Esophagus squamous epithelium (tissue), 4 donors: ENCODE measurements at regions not wholly inside any gene's neighbourhood (a gene's known extent, or its start where the extent isn't known, plus 50 kb on each side); places are given as distances from the start of the nearest gene placed in this dataset.

Experiments used
- CTCF ChIP-seq, 6 experiments: fragments of 450-650 bp in 4 of 6; fragments of 200-600 bp in 2 of 6; sonication (generic) in 2 of 6; IDR thresholded peaks; one replicate each; pipeline ENCODE4 v1.5.1; 2016 to 2019; ENCODE audit warnings: antibody characterized with exemption in 6 of 6, mild to moderate bottlenecking in 4 of 6, moderate library complexity in 4 of 6
- POLR2A ChIP-seq, 4 donors: fragments of 450-650 bp; IDR thresholded peaks; one replicate each; pipeline ENCODE4 v1.6.1; 2017; ENCODE audit warnings: antibody characterized with exemption in 4 of 4, mild to moderate bottlenecking in 4 of 4, moderate library complexity in 3 of 4

GRCh38 chr4:158422546-158422945 is 99.1 kb upstream of the RXFP1 start:
- TF ChIP-seq CTCF (IDR thresholded peaks at IDR 0.05), result no peak
- no peak for TF ChIP-seq POLR2A (IDR thresholded peaks at IDR 0.05)
